ENCODE measurements at regions not wholly inside any gene's neighbourhood (a gene's known extent, or its start where the extent isn't known, plus 50 kb on each side); places are given as distances from the start of the nearest gene placed in this dataset.

GRCh38 chr10:78771808-78772455 is 296.8 kb upstream of the ZMIZ1 start:
- TF ChIP-seq ZNF274 (IDR thresholded peaks at IDR 0.05; ENCODE audit: low read depth, low read length) (no peak), CTCF (IDR thresholded peaks at IDR 0.05 in 2 of 3, conservative IDR thresholded peaks at IDR 0.05 in 1 of 3; ENCODE audit: borderline replicate concordance in 1 of 3, insufficient read depth in 1 of 3, low read depth in 2 of 3, low read length in 2 of 3) (no peak), SP1 (IDR thresholded peaks at IDR 0.05; ENCODE audit: low read depth) (no peak), POLR2A (IDR thresholded peaks at IDR 0.05; ENCODE audit: borderline replicate concordance, extremely low read depth, insufficient read depth, insufficient read length) (no peak), POLR2AphosphoS5 (IDR thresholded peaks at IDR 0.05; ENCODE audit: low read depth, low read length) (no peak)

Data from HCT116 (cell line).